SK-N-SH treated with all-trans-retinoic acid at 6 μM for 48 hours (cell line): ENCODE measurements at regions not wholly inside any gene's neighbourhood (a gene's known extent, or its start where the extent isn't known, plus 50 kb on each side); places are given as distances from the start of the nearest gene placed in this dataset.

ENCODE experiments used
- ATAC-seq: fragments of 200-7000 bp; cut with Tn5 transposase; 3 replicates; pipeline ENCODE4 v1.9.1; 2020; ENCODE audit warnings: mild to moderate bottlenecking, moderate library complexity
- ARNTL ChIP-seq: fragments of 450-650 bp; formaldehyde crosslinking; IDR thresholded peaks from 2 replicates; pipeline ENCODE4 v1.5.0; 2020; ENCODE audit warnings: low read depth, mild to moderate bottlenecking, moderate library complexity, borderline replicate concordance
- BACH2 ChIP-seq: fragments of 250-450 bp; sonication (Bioruptor Pico); IDR thresholded peaks from 2 replicates; pipeline ENCODE4 v1.9.0; 2021; ENCODE audit warnings: mild to moderate bottlenecking, borderline replicate concordance
- CREB5 ChIP-seq: fragments of 250-450 bp; sonication (Bioruptor Pico); IDR thresholded peaks from 2 replicates; pipeline ENCODE4 v1.5.1; 2020; ENCODE audit warnings: low read depth, mild to moderate bottlenecking, moderate library complexity
- CSDC2 ChIP-seq: fragments of 250-450 bp; sonication (Bioruptor Pico); IDR thresholded peaks from 2 replicates; pipeline ENCODE4 v1.5.0; 2020; ENCODE audit warnings: mild to moderate bottlenecking, moderate library complexity
- CSRNP3 ChIP-seq: fragments of 250-450 bp; sonication (Bioruptor Pico); IDR thresholded peaks from 2 replicates; pipeline ENCODE4 v1.5.1; 2021; ENCODE audit warnings: mild to moderate bottlenecking, moderate library complexity
- GLIS3 ChIP-seq: fragments of 250-450 bp; sonication (Bioruptor Pico); IDR thresholded peaks from 2 replicates; pipeline ENCODE4 v1.5.0; 2020; ENCODE audit warnings: mild to moderate bottlenecking, moderate library complexity
- ISL1 ChIP-seq: fragments of 250-450 bp; sonication (Bioruptor Pico); IDR thresholded peaks from 2 replicates; pipeline ENCODE4 v2.1.2; 2022; ENCODE audit warnings: mild to moderate bottlenecking, moderate library complexity
- OSR1 ChIP-seq: fragments of 250-450 bp; sonication (Bioruptor Pico); IDR thresholded peaks from 2 replicates; pipeline ENCODE4 v1.8.0; 2022; ENCODE audit warnings: moderate library complexity, mild to moderate bottlenecking, inconsistent platforms
- PATZ1 ChIP-seq: fragments of 250-450 bp; sonication (Bioruptor Pico); IDR thresholded peaks from 2 replicates; pipeline ENCODE4 v1.8.0; 2020; ENCODE audit warnings: mild to moderate bottlenecking, moderate library complexity, borderline replicate concordance
- POU6F1 ChIP-seq: fragments of 250-450 bp; sonication (Bioruptor Pico); IDR thresholded peaks from 2 replicates; pipeline ENCODE4 v1.8.0; 2021; ENCODE audit warnings: low read depth, mild to moderate bottlenecking, moderate library complexity, borderline replicate concordance
- PPARA ChIP-seq: fragments of 250-450 bp; sonication (Bioruptor Pico); IDR thresholded peaks from 2 replicates; pipeline ENCODE4 v1.5.0; 2020; ENCODE audit warnings: mild to moderate bottlenecking, borderline replicate concordance
- SNAI2 ChIP-seq: fragments of 250-450 bp; sonication (Bioruptor Pico); IDR thresholded peaks from 2 replicates; pipeline ENCODE4 v1.5.0; 2020; ENCODE audit warnings: mild to moderate bottlenecking, moderate library complexity
- TCF4 ChIP-seq: fragments of 250-450 bp; sonication (Bioruptor Pico); IDR thresholded peaks from 2 replicates; pipeline ENCODE4 v1.8.0; 2021; ENCODE audit warnings: mild to moderate bottlenecking, moderate library complexity, borderline replicate concordance
- TOX ChIP-seq: fragments of 250-450 bp; sonication (Bioruptor Pico); IDR thresholded peaks from 2 replicates; pipeline ENCODE4 v1.8.0; 2021; ENCODE audit warnings: mild to moderate bottlenecking, moderate library complexity, borderline replicate concordance
- TSHZ2 ChIP-seq: fragments of 250-450 bp; sonication (Bioruptor Pico); IDR thresholded peaks from 2 replicates; pipeline ENCODE4 v1.5.0; 2020; ENCODE audit warnings: mild to moderate bottlenecking, moderate library complexity
- ZC3H10 ChIP-seq: fragments of 250-450 bp; sonication (Bioruptor Pico); IDR thresholded peaks from 2 replicates; pipeline ENCODE4 v1.5.1; 2021; ENCODE audit warnings: mild to moderate bottlenecking, moderate library complexity
- ZFP3 ChIP-seq: fragments of 250-450 bp; sonication (Bioruptor Pico); IDR thresholded peaks from 2 replicates; pipeline ENCODE4 v1.5.0; 2020; ENCODE audit warnings: mild to moderate bottlenecking, moderate library complexity
- ZFP30 ChIP-seq: fragments of 450-650 bp; formaldehyde crosslinking; IDR thresholded peaks from 2 replicates; pipeline ENCODE4 v1.5.0; 2022; ENCODE audit warnings: mild to moderate bottlenecking, moderate library complexity
- ZNF565 ChIP-seq: fragments of 450-650 bp; formaldehyde crosslinking; conservative IDR thresholded peaks from 2 replicates; pipeline ENCODE4 v1.5.0; 2020; ENCODE audit warnings: low read depth, mild to moderate bottlenecking, moderate library complexity
- ZNF70 ChIP-seq: fragments of 450-650 bp; formaldehyde crosslinking; IDR thresholded peaks from 2 replicates; pipeline ENCODE4 v1.5.0; 2020; ENCODE audit warnings: mild to moderate bottlenecking, moderate library complexity
- ZNF8 ChIP-seq: fragments of 450-650 bp; formaldehyde crosslinking; IDR thresholded peaks from 2 replicates; pipeline ENCODE4 v1.5.0; 2020; ENCODE audit warnings: mild to moderate bottlenecking, moderate library complexity

- TF ChIP-seq ZNF565 (CRISPR knock-in tag) (no peak), ARNTL (CRISPR knock-in tag) (no peak), TSHZ2 (no peak), ZNF8 (CRISPR knock-in tag) (no peak), GLIS3 (CRISPR knock-in tag) (no peak), ZFP3 (CRISPR knock-in tag) (no peak), BACH2 (CRISPR knock-in tag) (no peak), ZNF70 (CRISPR knock-in tag) (no peak), SNAI2 (no peak), TOX (no peak), PATZ1 (CRISPR knock-in tag) (no peak), OSR1 (CRISPR knock-in tag) (no peak), CREB5 (CRISPR knock-in tag) (no peak), TCF4 (CRISPR knock-in tag) (no peak), POU6F1 (no peak), CSRNP3 (no peak), CSDC2 (no peak)
- no peak for ATAC-seq
These were observed 376.3 kb upstream of the ZFP42 start for GRCh38 chr4:187619319-187619718.

GRCh38 chr4:187632260-187632995 is 363.1 kb upstream of the ZFP42 start:
- TF ChIP-seq ISL1 (CRISPR knock-in tag) (no peak), TCF4 (CRISPR knock-in tag) (no peak), ZNF8 (CRISPR knock-in tag) (no peak), GLIS3 (CRISPR knock-in tag) (no peak), ZC3H10 (CRISPR knock-in tag) (no peak), TSHZ2 (no peak), TOX (no peak), ARNTL (CRISPR knock-in tag) (no peak), PATZ1 (CRISPR knock-in tag) (no peak), OSR1 (CRISPR knock-in tag) (no peak), ZNF565 (CRISPR knock-in tag) (no peak), CSDC2 (no peak), PPARA (CRISPR knock-in tag) (no peak), ZFP30 (CRISPR knock-in tag) (no peak), SNAI2 (no peak), BACH2 (CRISPR knock-in tag) (no peak)
- peak; percentile 71 for ATAC-seq
